ENCODE measurements at regions not wholly inside any gene's neighbourhood (a gene's known extent, or its start where the extent isn't known, plus 50 kb on each side); places are given as distances from the start of the nearest gene placed in this dataset.

GRCh38 chr5:58403822-58404433 is 56.0 kb downstream of the PLK2 start:
- no peak for TF ChIP-seq CTCF (IDR thresholded peaks at IDR 0.05; ENCODE audit: control extremely low read depth in 1 of 3, insufficient read depth in 1 of 3, low read depth in 1 of 3, low read length in 3 of 3)
- no peak for TF ChIP-seq RBBP5 (IDR thresholded peaks at IDR 0.05; ENCODE audit: borderline replicate concordance, low read depth, low read length)
- no peak for TF ChIP-seq CHD7 (IDR thresholded peaks at IDR 0.05; ENCODE audit: insufficient replicate concordance, low read length)
- no peak for TF ChIP-seq MAFK (IDR thresholded peaks at IDR 0.05; ENCODE audit: low read depth, low read length)
- TF ChIP-seq ZNF274 (IDR thresholded peaks at IDR 0.05; ENCODE audit: borderline replicate concordance, extremely low read depth, low read length) = no peak
- no peak for TF ChIP-seq RAD21 (IDR thresholded peaks at IDR 0.05 in 1 of 2, conservative IDR thresholded peaks at IDR 0.05 in 1 of 2; ENCODE audit: low read depth in 2 of 2, low read length in 2 of 2)

All from H1 (cell line).